ENCODE measurements at regions not wholly inside any gene's neighbourhood (a gene's known extent, or its start where the extent isn't known, plus 50 kb on each side); places are given as distances from the start of the nearest gene placed in this dataset.

- H3K27me3 ChIP-seq (ENCODE audit: control insufficient read depth in 4 of 4, insufficient read depth in 4 of 4, low read length in 3 of 4) = no peaks in the 10 kb centered on the region
- DNase-seq (ENCODE audit: low spot score) = no peak
- no peak overlapping the region for H3K27ac ChIP-seq (ENCODE audit: low read depth in 1 of 2, low read length in 2 of 2)
- no peak overlapping the region for H3K9ac ChIP-seq (ENCODE audit: low read depth in 1 of 2, low read length in 2 of 2)
- no peaks in the 10 kb centered on the region for H3K4me1 ChIP-seq (ENCODE audit: control insufficient read depth in 4 of 4, insufficient read depth in 4 of 4, low read length in 3 of 4)
- H3K4me3 ChIP-seq (ENCODE audit: low read depth in 1 of 3, low read length in 3 of 3) = no peak overlapping the region
- H3K9me3 ChIP-seq (ENCODE audit: control insufficient read depth in 4 of 4, low read length in 3 of 4) = no peaks in the 10 kb centered on the region
- 64% methylated on average over 2 of the region's 2 CpGs for WGBS
- TF ChIP-seq NR2F2 (IDR thresholded peaks at IDR 0.05) (no peak), CTCF (IDR thresholded peaks at IDR 0.05; ENCODE audit: low read depth, low read length, missing input control) (no peak), HNF4A (conservative IDR thresholded peaks at IDR 0.05) (no peak), SP1 (IDR thresholded peaks at IDR 0.05) (no peak), EGR1 (IDR thresholded peaks at IDR 0.05; ENCODE audit: low read depth in 2 of 2) (no peak), RXRA (IDR thresholded peaks at IDR 0.05) (no peak), JUND (IDR thresholded peaks at IDR 0.05) (no peak), TAF1 (conservative IDR thresholded peaks at IDR 0.05) (no peak), GABPA (IDR thresholded peaks at IDR 0.05 in 1 of 2, conservative IDR thresholded peaks at IDR 0.05 in 1 of 2) (no peak), MAX (IDR thresholded peaks at IDR 0.05) (no peak), HNF4G (IDR thresholded peaks at IDR 0.05) (no peak), YY1 (IDR thresholded peaks at IDR 0.05) (no peak), FOXA1 (IDR thresholded peaks at IDR 0.05) (no peak), RAD21 (IDR thresholded peaks at IDR 0.05) (no peak), FOXA2 (IDR thresholded peaks at IDR 0.05) (no peak), REST (IDR thresholded peaks at IDR 0.05) (no peak)
- TF ChIP-seq, protein P1, sequence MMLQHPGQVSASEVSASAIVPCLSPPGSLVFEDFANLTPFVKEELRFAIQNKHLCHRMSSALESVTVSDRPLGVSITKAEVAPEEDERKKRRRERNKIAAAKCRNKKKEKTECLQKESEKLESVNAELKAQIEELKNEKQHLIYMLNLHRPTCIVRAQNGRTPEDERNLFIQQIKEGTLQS (IDR thresholded peaks at IDR 0.05) = no peak
- TF ChIP-seq, protein P2, sequence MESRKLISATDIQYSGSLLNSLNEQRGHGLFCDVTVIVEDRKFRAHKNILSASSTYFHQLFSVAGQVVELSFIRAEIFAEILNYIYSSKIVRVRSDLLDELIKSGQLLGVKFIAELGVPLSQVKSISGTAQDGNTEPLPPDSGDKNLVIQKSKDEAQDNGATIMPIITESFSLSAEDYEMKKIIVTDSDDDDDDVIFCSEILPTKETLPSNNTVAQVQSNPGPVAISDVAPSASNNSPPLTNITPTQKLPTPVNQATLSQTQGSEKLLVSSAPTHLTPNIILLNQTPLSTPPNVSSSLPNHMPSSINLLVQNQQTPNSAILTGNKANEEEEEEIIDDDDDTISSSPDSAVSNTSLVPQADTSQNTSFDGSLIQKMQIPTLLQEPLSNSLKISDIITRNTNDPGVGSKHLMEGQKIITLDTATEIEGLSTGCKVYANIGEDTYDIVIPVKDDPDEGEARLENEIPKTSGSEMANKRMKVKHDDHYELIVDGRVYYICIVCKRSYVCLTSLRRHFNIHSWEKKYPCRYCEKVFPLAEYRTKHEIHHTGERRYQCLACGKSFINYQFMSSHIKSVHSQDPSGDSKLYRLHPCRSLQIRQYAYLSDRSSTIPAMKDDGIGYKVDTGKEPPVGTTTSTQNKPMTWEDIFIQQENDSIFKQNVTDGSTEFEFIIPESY (IDR thresholded peaks at IDR 0.05) = no peak
- H3K36me3 ChIP-seq (ENCODE audit: control insufficient read depth in 4 of 4, insufficient read depth in 3 of 4, low read depth in 1 of 4, low read length in 3 of 4) = no peaks in the 10 kb centered on the region
These were observed 250.9 kb downstream of the ASXL3 start for GRCh38 chr18:33828949-33829348.
